Neural progenitor cell (in vitro differentiated cells): ENCODE measurements at regions not wholly inside any gene's neighbourhood (a gene's known extent, or its start where the extent isn't known, plus 50 kb on each side); places are given as distances from the start of the nearest gene placed in this dataset.

Experiments used
- DNase-seq: peaks from one replicate; pipeline ENCODE4 v3.0.0-alpha.2; 2016; ENCODE audit warnings: low spot score
- H2AFZ ChIP-seq: fragments of 200-600 bp; sonication (generic); replicated peaks from 2 replicates; pipeline ENCODE4 v1.6.1; 2016; ENCODE audit warnings: antibody characterized with exemption
- H3F3A ChIP-seq: fragments of 200-600 bp; sonication (generic); 2 replicates; pipeline ENCODE4 v1.6.1; 2016; ENCODE audit warnings: antibody characterized with exemption, low read depth
- H3K27ac ChIP-seq: fragments of 200-600 bp; sonication (generic); 2 replicates; pipeline ENCODE4 v1.5.1; 2016; ENCODE audit warnings: mild to moderate bottlenecking
- H3K27me3 ChIP-seq: fragments of 200-600 bp; sonication (generic); 2 replicates; pipeline ENCODE4 v1.6.1; 2016; ENCODE audit warnings: mild to moderate bottlenecking, moderate library complexity
- H3K36me3 ChIP-seq: fragments of 200-600 bp; sonication (generic); 2 replicates; pipeline ENCODE4 v1.5.1; 2016
- H3K4me1 ChIP-seq: fragments of 200-600 bp; sonication (generic); 2 replicates; pipeline ENCODE4 v1.6.1; 2016; ENCODE audit warnings: mixed run types
- H3K4me2 ChIP-seq: fragments of 200-600 bp; sonication (generic); 2 replicates; pipeline ENCODE4 v1.6.1; 2016
- H3K4me3 ChIP-seq: fragments of 200-600 bp; sonication (generic); 2 replicates; pipeline ENCODE4 v1.5.1; 2016
- H3K79me2 ChIP-seq: fragments of 200-600 bp; sonication (generic); 2 replicates; pipeline ENCODE4 v1.6.1; 2016; ENCODE audit warnings: low read depth
- H3K9ac ChIP-seq: fragments of 200-600 bp; sonication (generic); 2 replicates; pipeline ENCODE4 v1.6.1; 2016
- H3K9me3 ChIP-seq: fragments of 200-600 bp; sonication (generic); 2 replicates; pipeline ENCODE4 v1.5.1; 2016; ENCODE audit warnings: low read depth
- H4K20me1 ChIP-seq: fragments of 200-600 bp; sonication (generic); 2 replicates; pipeline ENCODE4 v1.6.1; 2016; ENCODE audit warnings: low read depth
- H3K27ac Mint-ChIP-seq: 3 replicates; pipeline ENCODE4 v1.8.0; 2021; ENCODE audit warnings: mixed read lengths
- H3K27me3 Mint-ChIP-seq: 2 replicates; pipeline ENCODE4 v1.8.0; 2022; ENCODE audit warnings: low read depth, mild to moderate bottlenecking, inconsistent platforms, moderate library complexity, mixed read lengths; ENCODE audit not compliant: insufficient read depth
- H3K36me3 Mint-ChIP-seq: 3 replicates; pipeline ENCODE4 v1.8.0; 2021; ENCODE audit warnings: mixed read lengths
- H3K4me1 Mint-ChIP-seq: 3 replicates; pipeline ENCODE4 v1.8.0; 2021; ENCODE audit warnings: mixed read lengths
- H3K4me3 Mint-ChIP-seq: 3 replicates; pipeline ENCODE4 v1.8.0; 2021; ENCODE audit warnings: mild to moderate bottlenecking, moderate library complexity, mixed read lengths
- H3K9me3 Mint-ChIP-seq: 3 replicates; pipeline ENCODE4 v1.8.0; 2020; ENCODE audit warnings: mixed read lengths
- CTCF ChIP-seq: fragments of 200-600 bp; sonication (generic); IDR thresholded peaks from 2 replicates; pipeline ENCODE4 v1.5.1; 2017; ENCODE audit warnings: antibody characterized with exemption, mild to moderate bottlenecking
- EZH2 ChIP-seq: fragments of 200-600 bp; sonication (generic); IDR thresholded peaks from 2 replicates; pipeline ENCODE4 v1.6.1; 2017; ENCODE audit warnings: antibody characterized with exemption, mild to moderate bottlenecking, moderate library complexity
- EZH2phosphoT487 ChIP-seq: fragments of 200-600 bp; sonication (generic); IDR thresholded peaks from 2 replicates; pipeline ENCODE4 v1.6.1; 2017; ENCODE audit warnings: antibody characterized with exemption

- no peak overlapping the region for H3K27ac Mint-ChIP-seq
- no peaks in the 10 kb centered on the region for H3K4me1 Mint-ChIP-seq
- H3K27me3 Mint-ChIP-seq = peaks cover 3% of the 10 kb centered on the region
- H3F3A ChIP-seq = no peaks in the 10 kb centered on the region
- H3K9ac ChIP-seq = no peak overlapping the region
- no peaks in the 10 kb centered on the region for H3K36me3 ChIP-seq
- peak overlapping the region; percentile 1 for H2AFZ ChIP-seq
- TF ChIP-seq EZH2 = no peak
- no peak for TF ChIP-seq CTCF
- no peak for TF ChIP-seq EZH2phosphoT487
- no peak for DNase-seq
- H3K36me3 Mint-ChIP-seq = no peaks in the 10 kb centered on the region
- H3K4me1 ChIP-seq = peaks cover 8% of the 10 kb centered on the region
- peak overlapping the region; percentile 21 for H3K4me2 ChIP-seq
- no peak overlapping the region for H3K4me3 ChIP-seq
- H3K79me2 ChIP-seq = no peaks in the 10 kb centered on the region
- no peaks in the 10 kb centered on the region for H3K9me3 Mint-ChIP-seq
- H3K27me3 ChIP-seq = no peaks in the 10 kb centered on the region
- no peak overlapping the region for H3K27ac ChIP-seq
- no peak overlapping the region for H3K4me3 Mint-ChIP-seq
- no peaks in the 10 kb centered on the region for H3K9me3 ChIP-seq
- no peaks in the 10 kb centered on the region for H4K20me1 ChIP-seq
Measured at GRCh38 chr4:175033162-175033561, 115.0 kb downstream of the ADAM29 start.

GRCh38 chr4:175034007-175034406 lies 115.8 kb downstream of the ADAM29 start:
- H3K27ac ChIP-seq = no peak overlapping the region
- H3K9me3 Mint-ChIP-seq = no peaks in the 10 kb centered on the region

GRCh38 chr4:175034986-175035705 lies 117.0 kb downstream of the ADAM29 start:
- no peaks in the 10 kb centered on the region for H3K9me3 ChIP-seq
- no peak overlapping the region for H2AFZ ChIP-seq
- H4K20me1 ChIP-seq = no peaks in the 10 kb centered on the region
- no peaks in the 10 kb centered on the region for H3K79me2 ChIP-seq
- TF ChIP-seq EZH2 = no peak
- no peak for TF ChIP-seq EZH2phosphoT487
- TF ChIP-seq CTCF = no peak
- Mint-ChIP-seq H3K27me3 (peaks cover 3% of the 10 kb centered on the region), H3K4me3 (no peak overlapping the region), H3K4me1 (no peaks in the 10 kb centered on the region), H3K27ac (no peak overlapping the region), H3K36me3 (no peaks in the 10 kb centered on the region), H3K9me3 (no peaks in the 10 kb centered on the region)
- no peaks in the 10 kb centered on the region for H3F3A ChIP-seq
- no peak overlapping the region for H3K27ac ChIP-seq
- no peak for DNase-seq
- no peak overlapping the region for H3K9ac ChIP-seq
- H3K36me3 ChIP-seq = no peaks in the 10 kb centered on the region
- H3K4me2 ChIP-seq = no peak overlapping the region
- no peak overlapping the region for H3K4me3 ChIP-seq
- peaks cover 8% of the 10 kb centered on the region for H3K4me1 ChIP-seq
- H3K27me3 ChIP-seq = no peaks in the 10 kb centered on the region

More at GRCh38 chr4:175034007-175034406, 115.8 kb downstream of the ADAM29 start:
- Histone ChIP-seq H3K36me3 (no peaks in the 10 kb centered on the region), H3K9me3 (no peaks in the 10 kb centered on the region), H3K27me3 (no peaks in the 10 kb centered on the region), H4K20me1 (no peaks in the 10 kb centered on the region), H3F3A (no peaks in the 10 kb centered on the region), H3K4me2 (no peak overlapping the region), H3K9ac (no peak overlapping the region), H2AFZ (no peak overlapping the region), H3K4me1 (peaks cover 8% of the 10 kb centered on the region), H3K4me3 (no peak overlapping the region), H3K79me2 (no peaks in the 10 kb centered on the region)
- H3K4me1 Mint-ChIP-seq = no peaks in the 10 kb centered on the region
- TF ChIP-seq EZH2phosphoT487 (no peak), EZH2 (no peak), CTCF (no peak)
- H3K27ac Mint-ChIP-seq = no peak overlapping the region
- DNase-seq = no peak
- peaks cover 3% of the 10 kb centered on the region for H3K27me3 Mint-ChIP-seq
- no peaks in the 10 kb centered on the region for H3K36me3 Mint-ChIP-seq
- no peak overlapping the region for H3K4me3 Mint-ChIP-seq
